ENCODE measurements at regions not wholly inside any gene's neighbourhood (a gene's known extent, or its start where the extent isn't known, plus 50 kb on each side); places are given as distances from the start of the nearest gene placed in this dataset.

DNA sequence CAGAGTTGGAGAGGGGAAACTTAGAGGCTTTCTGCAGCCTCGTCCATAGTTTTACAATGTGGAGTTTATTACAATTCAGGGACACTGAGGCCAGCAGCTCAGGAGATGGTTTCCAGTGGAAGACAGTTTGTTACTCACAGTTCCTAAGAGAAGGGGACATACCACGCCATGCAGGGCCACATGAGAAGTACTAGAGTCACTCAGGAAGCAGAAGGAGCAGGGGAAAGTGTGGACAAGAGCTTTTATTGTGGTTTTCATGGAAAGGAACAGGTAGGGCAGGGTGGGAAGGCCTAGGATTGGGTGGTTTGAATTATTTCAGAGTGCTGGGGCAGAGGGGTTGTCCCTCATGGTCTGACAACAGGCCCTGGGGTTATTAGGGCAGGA is 292.1 kb upstream of the IGFBP3 start:
- no peaks in the 10 kb centered on the region for H3F3A ChIP-seq (ENCODE audit: low read depth)
- no peaks in the 10 kb centered on the region for H4K20me1 ChIP-seq (ENCODE audit: insufficient read depth, low read length, poor library complexity, severe bottlenecking)
- H3K36me3 ChIP-seq (ENCODE audit: insufficient read depth, low read length) = no peaks in the 10 kb centered on the region
- no peak overlapping the region for H3K4me3 ChIP-seq (ENCODE audit: low read length, poor library complexity, severe bottlenecking)
- no peaks in the 10 kb centered on the region for H3K4me1 ChIP-seq (ENCODE audit: insufficient read depth, low read length, poor library complexity, severe bottlenecking)
- H3K4me2 ChIP-seq (ENCODE audit: low read depth, low read length, poor library complexity, severe bottlenecking) = no peak overlapping the region
- H3K9ac ChIP-seq (ENCODE audit: low read depth, low read length, poor library complexity, severe bottlenecking) = no peak overlapping the region
- H3K9me2 ChIP-seq (replicated peaks; ENCODE audit: low read depth, low read length) = no peaks in the 10 kb centered on the region
- H2AFZ ChIP-seq (ENCODE audit: low read length) = no peak overlapping the region
- no peaks in the 10 kb centered on the region for H3K79me2 ChIP-seq (ENCODE audit: insufficient read depth, low read length)
- H3K27me3 ChIP-seq (ENCODE audit: insufficient read depth, low read length, poor library complexity, severe bottlenecking) = no peaks in the 10 kb centered on the region
- TF ChIP-seq CTCF (conservative IDR thresholded peaks at IDR 0.05; ENCODE audit: low read length) = no peak
- H3K9me3 ChIP-seq (ENCODE audit: insufficient read depth, low read depth, low read length) = no peaks in the 10 kb centered on the region; the same call in 1 of the 2 replicates

GRCh38 chr7:46212425-46213153 is 291.5 kb upstream of the IGFBP3 start:
- no peak overlapping the region for H3K4me3 ChIP-seq (ENCODE audit: low read length, poor library complexity, severe bottlenecking)
- H3K36me3 ChIP-seq (ENCODE audit: insufficient read depth, low read length) = no peaks in the 10 kb centered on the region
- H3K4me1 ChIP-seq (ENCODE audit: insufficient read depth, low read length, poor library complexity, severe bottlenecking) = no peaks in the 10 kb centered on the region
- TF ChIP-seq EZH2phosphoT487 (IDR thresholded peaks at IDR 0.05; ENCODE audit: borderline replicate concordance) (no peak), CTCF (conservative IDR thresholded peaks at IDR 0.05; ENCODE audit: low read length) (no peak)
- H2AFZ ChIP-seq (ENCODE audit: low read length) = no peak overlapping the region
- no peak overlapping the region for H3K4me2 ChIP-seq (ENCODE audit: low read depth, low read length, poor library complexity, severe bottlenecking)
- no peaks in the 10 kb centered on the region for H3K27me3 ChIP-seq (ENCODE audit: insufficient read depth, low read length, poor library complexity, severe bottlenecking)
- H3K79me2 ChIP-seq (ENCODE audit: insufficient read depth, low read length) = no peaks in the 10 kb centered on the region
- H3K9me3 ChIP-seq (ENCODE audit: insufficient read depth, low read depth, low read length) = no peaks in the 10 kb centered on the region; the same call in 1 of the 2 replicates
- no peak overlapping the region for H3K9ac ChIP-seq (ENCODE audit: low read depth, low read length, poor library complexity, severe bottlenecking)
- H4K20me1 ChIP-seq (ENCODE audit: insufficient read depth, low read length, poor library complexity, severe bottlenecking) = no peaks in the 10 kb centered on the region
- H3K9me2 ChIP-seq (replicated peaks; ENCODE audit: low read depth, low read length) = no peaks in the 10 kb centered on the region
- no peaks in the 10 kb centered on the region for H3F3A ChIP-seq (ENCODE audit: low read depth)

- Histone ChIP-seq H3K27me3 (ENCODE audit: insufficient read depth, low read length, poor library complexity, severe bottlenecking) (no peaks in the 10 kb centered on the region), H3K36me3 (ENCODE audit: insufficient read depth, low read length) (no peaks in the 10 kb centered on the region), H4K20me1 (ENCODE audit: insufficient read depth, low read length, poor library complexity, severe bottlenecking) (no peaks in the 10 kb centered on the region), H3F3A (ENCODE audit: low read depth) (no peaks in the 10 kb centered on the region), H3K4me1 (ENCODE audit: insufficient read depth, low read length, poor library complexity, severe bottlenecking) (no peaks in the 10 kb centered on the region), H3K9ac (ENCODE audit: low read depth, low read length, poor library complexity, severe bottlenecking) (no peak overlapping the region), H3K4me2 (ENCODE audit: low read depth, low read length, poor library complexity, severe bottlenecking) (no peak overlapping the region), H3K4me3 (ENCODE audit: low read length, poor library complexity, severe bottlenecking) (no peak overlapping the region), H3K9me2 (replicated peaks; ENCODE audit: low read depth, low read length) (no peaks in the 10 kb centered on the region), H2AFZ (ENCODE audit: low read length) (no peak overlapping the region), H3K79me2 (ENCODE audit: insufficient read depth, low read length) (no peaks in the 10 kb centered on the region), H3K9me3 (ENCODE audit: insufficient read depth, low read depth, low read length) (no peaks in the 10 kb centered on the region; the same call in 1 of the 2 replicates)
- TF ChIP-seq EZH2phosphoT487 (IDR thresholded peaks at IDR 0.05; ENCODE audit: borderline replicate concordance) (no peak), CTCF (conservative IDR thresholded peaks at IDR 0.05; ENCODE audit: low read length) (no peak)
Measured at GRCh38 chr7:46210467-46210866, 289.4 kb upstream of the IGFBP3 start.
